Thoracic aorta (tissue), 2 donors: ENCODE measurements at regions not wholly inside any gene's neighbourhood (a gene's known extent, or its start where the extent isn't known, plus 50 kb on each side); places are given as distances from the start of the nearest gene placed in this dataset.
"Not testable (repeated sequence)": the region's sequence is repeated elsewhere in the genome, so short reads cannot be mapped to it uniquely, and the experiment has no call there.

Experiments used
- ATAC-seq: fragments of 150-250 bp; one replicate; pipeline ENCODE4 v1.8.0; 2017; ENCODE audit warnings: low read depth; ENCODE audit not compliant: insufficient number of reproducible peaks, low FRiP score
- DNase-seq: peaks from one replicate; pipeline ENCODE4 v3.0.0-alpha.2; 2020; ENCODE audit warnings: low spot score
- H3K27ac ChIP-seq, 2 donors: fragments of 200-600 bp; sonication (generic); 1 replicate in 1 of 2; 2 replicates in 1 of 2; pipeline ENCODE4 v1.5.1; 2016; ENCODE audit warnings: mild to moderate bottlenecking in 2 of 2, moderate library complexity in 2 of 2
- H3K27me3 ChIP-seq: fragments of 200-600 bp; sonication (generic); replicated peaks from 2 replicates; pipeline ENCODE4 v1.6.0; 2016; ENCODE audit warnings: mild to moderate bottlenecking; ENCODE audit not compliant: insufficient read depth
- H3K36me3 ChIP-seq: fragments of 200-600 bp; sonication (generic); one replicate; pipeline ENCODE4 v1.5.1; 2016
- H3K4me1 ChIP-seq, 2 donors: fragments of 200-600 bp; sonication (generic); 1 replicate in 1 of 2; 2 replicates in 1 of 2; pipeline versions ENCODE4 v1.5.1 to v1.6.0; 2016; ENCODE audit warnings: low read depth in 2 of 2, mild to moderate bottlenecking in 1 of 2; ENCODE audit not compliant: control insufficient read depth in 1 of 2
- H3K4me3 ChIP-seq: fragments of 200-600 bp; sonication (generic); 2 replicates; pipeline ENCODE4 v1.5.1; 2016; ENCODE audit warnings: mild to moderate bottlenecking
- H3K9me3 ChIP-seq: fragments of 200-600 bp; sonication (generic); 2 replicates; pipeline ENCODE4 v1.5.1; 2016
- TF ChIP-seq, protein P1 (sequence below): fragments of 200-600 bp; sonication (generic); IDR thresholded peaks from one replicate; pipeline ENCODE4 v1.5.1; 2019; ENCODE audit warnings: antibody characterized with exemption

DNA sequence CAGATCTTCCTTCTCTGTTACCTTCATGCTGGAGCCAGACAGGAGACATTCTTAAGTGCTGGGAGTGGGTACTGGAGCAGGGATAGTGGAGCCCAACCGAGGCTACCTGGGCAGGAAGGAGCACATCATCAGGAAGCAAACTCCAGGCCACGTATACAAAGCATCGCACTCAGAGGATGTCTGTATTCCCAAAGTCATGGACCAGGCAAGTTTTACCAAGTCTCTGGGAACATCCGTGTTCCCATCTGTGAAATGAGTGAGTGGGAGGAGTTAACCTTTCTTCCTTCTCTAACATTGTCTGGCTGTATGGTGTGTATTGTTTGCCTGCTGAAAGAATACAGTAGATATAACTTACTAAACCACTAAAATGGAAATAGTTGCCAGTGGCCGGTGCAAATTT is 175.0 kb upstream of the TMEM45B start:
- TF ChIP-seq, protein P1, sequence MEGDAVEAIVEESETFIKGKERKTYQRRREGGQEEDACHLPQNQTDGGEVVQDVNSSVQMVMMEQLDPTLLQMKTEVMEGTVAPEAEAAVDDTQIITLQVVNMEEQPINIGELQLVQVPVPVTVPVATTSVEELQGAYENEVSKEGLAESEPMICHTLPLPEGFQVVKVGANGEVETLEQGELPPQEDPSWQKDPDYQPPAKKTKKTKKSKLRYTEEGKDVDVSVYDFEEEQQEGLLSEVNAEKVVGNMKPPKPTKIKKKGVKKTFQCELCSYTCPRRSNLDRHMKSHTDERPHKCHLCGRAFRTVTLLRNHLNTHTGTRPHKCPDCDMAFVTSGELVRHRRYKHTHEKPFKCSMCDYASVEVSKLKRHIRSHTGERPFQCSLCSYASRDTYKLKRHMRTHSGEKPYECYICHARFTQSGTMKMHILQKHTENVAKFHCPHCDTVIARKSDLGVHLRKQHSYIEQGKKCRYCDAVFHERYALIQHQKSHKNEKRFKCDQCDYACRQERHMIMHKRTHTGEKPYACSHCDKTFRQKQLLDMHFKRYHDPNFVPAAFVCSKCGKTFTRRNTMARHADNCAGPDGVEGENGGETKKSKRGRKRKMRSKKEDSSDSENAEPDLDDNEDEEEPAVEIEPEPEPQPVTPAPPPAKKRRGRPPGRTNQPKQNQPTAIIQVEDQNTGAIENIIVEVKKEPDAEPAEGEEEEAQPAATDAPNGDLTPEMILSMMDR, result no peak
- no peak for DNase-seq
- no peaks in the 10 kb centered on the region for H3K4me1 ChIP-seq
- H3K9me3 ChIP-seq, result no peaks in the 10 kb centered on the region
- ATAC-seq, result no peak
- no peaks in the 10 kb centered on the region for H3K36me3 ChIP-seq
- no peaks in the 10 kb centered on the region for H3K27me3 ChIP-seq
- H3K4me3 ChIP-seq, result no peak overlapping the region
- no peak overlapping the region for H3K27ac ChIP-seq

DNA sequence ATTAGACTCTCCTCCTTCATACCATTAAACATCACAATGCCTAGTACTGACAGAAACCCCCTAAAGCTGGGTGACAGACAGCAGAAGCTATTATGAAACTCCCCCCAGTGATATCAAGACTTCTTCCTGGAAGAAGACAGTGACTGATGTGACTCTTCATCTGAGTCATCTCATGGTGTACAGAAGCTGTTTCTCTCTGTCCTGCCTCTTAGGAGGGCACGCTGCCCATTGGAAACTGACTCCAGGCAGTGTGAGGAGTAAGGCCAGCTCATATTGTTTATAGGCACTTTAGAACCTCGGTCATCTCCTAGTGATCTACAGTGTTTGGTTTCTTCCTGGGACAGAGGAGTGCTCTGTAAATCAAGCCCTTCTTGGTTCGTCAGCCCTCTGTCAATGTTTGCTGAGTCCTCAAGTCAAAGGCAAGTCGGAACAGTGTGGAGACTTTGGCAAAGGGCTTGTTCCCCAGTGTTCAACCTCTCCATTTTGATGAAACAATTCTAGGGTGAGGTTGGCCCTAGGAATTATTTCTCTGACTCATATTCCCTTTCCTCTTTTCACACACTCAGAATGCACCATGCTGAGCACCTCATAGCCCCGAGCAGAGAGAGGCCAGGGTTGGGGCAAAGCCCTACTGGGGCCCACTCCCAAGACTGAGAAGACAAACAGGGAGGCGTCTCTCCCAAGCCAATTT is 172.5 kb upstream of the TMEM45B start:
- ATAC-seq (no peak), DNase-seq (no peak)
- H3K27me3 ChIP-seq, result no peaks in the 10 kb centered on the region
- H3K36me3 ChIP-seq, result no peaks in the 10 kb centered on the region
- H3K4me3 ChIP-seq, result no peak overlapping the region
- H3K27ac ChIP-seq, result no peak overlapping the region
- TF ChIP-seq, protein P1, result no peak
- H3K4me1 ChIP-seq, result no peaks in the 10 kb centered on the region
- no peaks in the 10 kb centered on the region for H3K9me3 ChIP-seq

DNA sequence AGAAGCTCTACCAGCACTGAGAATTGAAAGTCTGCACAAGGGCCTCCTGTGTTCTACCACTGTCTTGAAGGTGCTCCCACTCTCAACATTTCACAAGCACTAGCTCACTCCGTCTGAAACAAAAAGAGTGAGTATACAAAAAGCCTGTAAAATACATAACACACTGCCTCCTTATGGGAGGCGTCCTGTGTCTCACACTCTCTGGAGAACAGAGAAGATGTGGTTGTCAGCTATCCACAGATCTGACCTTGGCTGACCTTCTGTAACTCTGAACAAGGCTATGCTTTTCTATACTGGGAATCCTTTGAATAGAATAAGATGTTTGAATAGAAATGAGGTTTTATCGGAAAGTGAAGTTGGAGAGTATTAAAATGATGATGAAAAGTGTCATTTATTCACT is 171.3 kb upstream of the TMEM45B start:
- no peaks in the 10 kb centered on the region for H3K9me3 ChIP-seq
- TF ChIP-seq, protein P1, result no peak
- H3K4me3 ChIP-seq, result no peak overlapping the region

DNA sequence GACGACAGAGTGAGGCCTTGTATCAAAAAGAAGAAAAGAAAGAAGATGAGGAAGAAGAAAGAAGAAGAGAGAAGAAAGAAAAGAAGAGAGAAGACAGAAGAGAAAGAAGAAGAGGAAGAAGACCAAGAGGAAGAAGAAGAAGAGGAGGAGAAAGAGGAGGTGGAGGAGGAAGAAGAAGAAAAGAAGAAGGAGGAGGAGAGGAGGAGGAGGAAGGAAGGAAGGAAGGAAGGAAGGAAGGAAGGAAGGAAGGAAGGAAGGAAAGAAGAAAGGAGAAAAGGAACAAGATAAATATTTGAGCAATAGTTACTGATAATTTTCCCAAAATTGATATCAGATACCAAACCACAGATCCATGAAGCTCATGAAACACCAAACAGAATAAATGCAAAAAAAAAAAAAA is 169.7 kb upstream of the TMEM45B start:
- Histone ChIP-seq H3K27me3 (no peaks in the 10 kb centered on the region), H3K36me3 (no peaks in the 10 kb centered on the region), H3K9me3 (no peaks in the 10 kb centered on the region), H3K27ac (no peak overlapping the region), H3K4me3 (no peak overlapping the region), H3K4me1 (no peaks in the 10 kb centered on the region)
- DNase-seq (no peak), ATAC-seq (no peak)
- TF ChIP-seq, protein P1, result no peak

More for the DNA sequence above, 171.3 kb upstream of the TMEM45B start:
- H3K27me3 ChIP-seq, result no peaks in the 10 kb centered on the region
- ATAC-seq, result no peak
- H3K4me1 ChIP-seq, result no peaks in the 10 kb centered on the region
- no peaks in the 10 kb centered on the region for H3K36me3 ChIP-seq
- no peak overlapping the region for H3K27ac ChIP-seq
- no peak for DNase-seq

DNA sequence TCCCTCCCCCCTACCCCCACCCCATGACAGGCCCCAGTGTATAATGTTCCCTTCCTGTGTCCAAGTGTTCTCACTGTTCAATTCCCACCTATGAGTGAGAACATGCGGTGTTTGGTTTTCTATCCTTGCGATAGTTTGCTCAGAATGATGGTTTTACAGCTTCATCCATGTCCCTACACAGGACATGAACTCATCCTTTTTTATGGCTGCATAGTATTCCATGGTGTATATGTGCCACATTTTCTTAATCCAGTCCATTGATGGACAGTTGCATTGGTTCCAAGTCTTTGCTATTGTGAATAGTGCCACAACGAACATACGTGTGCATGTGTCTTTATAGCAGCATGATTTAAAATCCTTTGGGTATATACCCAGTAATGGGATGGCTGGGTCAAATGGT is 165.6 kb upstream of the TMEM45B start:
- H3K36me3 ChIP-seq, ATAC-seq: not testable (repeated sequence)

DNA sequence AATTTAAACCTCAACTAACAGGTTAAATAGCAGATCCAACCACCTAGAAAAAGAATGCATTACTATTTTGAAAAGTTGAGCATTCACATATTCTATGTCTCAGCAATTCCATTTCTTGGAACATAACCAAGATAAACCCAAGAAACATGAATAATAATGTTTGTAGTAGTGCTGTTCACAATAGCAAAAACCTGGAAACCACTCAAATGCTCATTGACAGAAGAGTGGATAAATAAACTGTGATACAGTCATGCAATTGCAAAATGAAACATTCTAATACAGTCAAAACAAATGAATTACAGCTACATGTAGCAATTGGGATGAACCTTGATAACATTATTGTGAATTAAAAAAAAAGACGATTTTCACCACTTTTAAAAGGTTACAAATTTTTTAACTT is 162.8 kb upstream of the TMEM45B start:
- H3K27ac ChIP-seq, result no peak overlapping the region
- TF ChIP-seq, protein P1, result no peak
- ATAC-seq (no peak), DNase-seq (no peak)
- no peaks in the 10 kb centered on the region for H3K4me1 ChIP-seq
- no peaks in the 10 kb centered on the region for H3K27me3 ChIP-seq
- H3K4me3 ChIP-seq, result no peak overlapping the region
- peaks cover 3% of the 10 kb centered on the region for H3K9me3 ChIP-seq
- H3K36me3 ChIP-seq, result no peaks in the 10 kb centered on the region

More for the DNA sequence above, 165.6 kb upstream of the TMEM45B start:
- not testable (repeated sequence) for H3K27me3 ChIP-seq, H3K9me3 ChIP-seq, H3K4me1 ChIP-seq, DNase-seq, H3K4me3 ChIP-seq, H3K27ac ChIP-seq
